ENCODE measurements at regions not wholly inside any gene's neighbourhood (a gene's known extent, or its start where the extent isn't known, plus 50 kb on each side); places are given as distances from the start of the nearest gene placed in this dataset.

DNA sequence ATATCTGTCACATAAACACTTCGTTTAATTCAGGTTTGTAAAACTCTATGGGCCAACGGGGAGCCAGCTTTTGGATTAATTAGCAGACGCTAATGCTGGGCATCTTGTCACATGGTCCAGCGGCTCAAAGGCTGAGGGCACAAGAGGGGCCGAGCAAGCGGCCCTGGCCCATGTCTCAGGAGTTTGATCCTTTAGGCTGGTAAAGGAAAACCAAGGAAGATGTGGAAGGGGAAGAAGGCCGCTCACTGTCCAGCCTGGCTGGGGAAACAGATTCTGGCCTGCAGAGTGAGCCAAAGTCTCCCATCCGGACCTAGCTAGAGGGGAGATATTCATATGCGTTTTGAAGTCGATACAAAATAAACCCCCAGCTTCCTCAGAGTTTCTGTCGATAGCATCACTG lies 248.6 kb upstream of the SIX2 start:
- TF ChIP-seq POLR2A (IDR thresholded peaks at IDR 0.05) (no peak), POLR2AphosphoS5 (IDR thresholded peaks at IDR 0.05) (no peak)
- TF ChIP-seq, protein P1, sequence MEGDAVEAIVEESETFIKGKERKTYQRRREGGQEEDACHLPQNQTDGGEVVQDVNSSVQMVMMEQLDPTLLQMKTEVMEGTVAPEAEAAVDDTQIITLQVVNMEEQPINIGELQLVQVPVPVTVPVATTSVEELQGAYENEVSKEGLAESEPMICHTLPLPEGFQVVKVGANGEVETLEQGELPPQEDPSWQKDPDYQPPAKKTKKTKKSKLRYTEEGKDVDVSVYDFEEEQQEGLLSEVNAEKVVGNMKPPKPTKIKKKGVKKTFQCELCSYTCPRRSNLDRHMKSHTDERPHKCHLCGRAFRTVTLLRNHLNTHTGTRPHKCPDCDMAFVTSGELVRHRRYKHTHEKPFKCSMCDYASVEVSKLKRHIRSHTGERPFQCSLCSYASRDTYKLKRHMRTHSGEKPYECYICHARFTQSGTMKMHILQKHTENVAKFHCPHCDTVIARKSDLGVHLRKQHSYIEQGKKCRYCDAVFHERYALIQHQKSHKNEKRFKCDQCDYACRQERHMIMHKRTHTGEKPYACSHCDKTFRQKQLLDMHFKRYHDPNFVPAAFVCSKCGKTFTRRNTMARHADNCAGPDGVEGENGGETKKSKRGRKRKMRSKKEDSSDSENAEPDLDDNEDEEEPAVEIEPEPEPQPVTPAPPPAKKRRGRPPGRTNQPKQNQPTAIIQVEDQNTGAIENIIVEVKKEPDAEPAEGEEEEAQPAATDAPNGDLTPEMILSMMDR (IDR thresholded peaks at IDR 0.05 in 8 of 11, conservative IDR thresholded peaks at IDR 0.05 in 3 of 11), result no peak

All from spleen (tissue), 7 donors.